ENCODE measurements at regions not wholly inside any gene's neighbourhood (a gene's known extent, or its start where the extent isn't known, plus 50 kb on each side); places are given as distances from the start of the nearest gene placed in this dataset.

- Histone ChIP-seq H3K27me3 (ENCODE audit: control insufficient read depth, insufficient read depth, low read length) (no peaks in the 10 kb centered on the region), H3K4me3 (ENCODE audit: low read length) (no peak overlapping the region), H3K36me3 (ENCODE audit: control insufficient read depth, insufficient read depth, low read length) (no peaks in the 10 kb centered on the region), H3K4me1 (ENCODE audit: control insufficient read depth, insufficient read depth, low read length) (peaks cover 12% of the 10 kb centered on the region), H3K27ac (ENCODE audit: low read length) (no peak overlapping the region), H3K9me3 (replicated peaks; ENCODE audit: control insufficient read depth, low read depth, low read length) (peaks cover 4% of the 10 kb centered on the region)
- WGBS (ENCODE audit: insufficient coverage) = no CpG with 5 or more reads among the region's 1 CpG
- peak; percentile 36 for DNase-seq
Observed at GRCh38 chr21:35179990-35180540, 131.0 kb upstream of the RUNX1 start.

GRCh38 chr21:35178827-35179226 is 129.7 kb upstream of the RUNX1 start:
- DNase-seq = peak; percentile 86
- H3K36me3 ChIP-seq (ENCODE audit: control insufficient read depth, insufficient read depth, low read length) = no peaks in the 10 kb centered on the region
- H3K27me3 ChIP-seq (ENCODE audit: control insufficient read depth, insufficient read depth, low read length) = no peaks in the 10 kb centered on the region
- H3K9me3 ChIP-seq (replicated peaks; ENCODE audit: control insufficient read depth, low read depth, low read length) = peaks cover 5% of the 10 kb centered on the region
- no peak overlapping the region for H3K4me3 ChIP-seq (ENCODE audit: low read length)
- WGBS (ENCODE audit: insufficient coverage) = 100% methylated on average over 1 of the region's 1 CpG
- peak overlapping the region; percentile 65 for H3K27ac ChIP-seq (ENCODE audit: low read length)
- peaks cover 12% of the 10 kb centered on the region for H3K4me1 ChIP-seq (ENCODE audit: control insufficient read depth, insufficient read depth, low read length)

GRCh38 chr21:35178098-35178497 is 129.0 kb upstream of the RUNX1 start:
- peaks cover 5% of the 10 kb centered on the region for H3K9me3 ChIP-seq (replicated peaks; ENCODE audit: control insufficient read depth, low read depth, low read length)
- no peak overlapping the region for H3K27ac ChIP-seq (ENCODE audit: low read length)
- H3K4me1 ChIP-seq (ENCODE audit: control insufficient read depth, insufficient read depth, low read length) = peaks cover 12% of the 10 kb centered on the region
- no peaks in the 10 kb centered on the region for H3K27me3 ChIP-seq (ENCODE audit: control insufficient read depth, insufficient read depth, low read length)
- H3K4me3 ChIP-seq (ENCODE audit: low read length) = no peak overlapping the region
- no peaks in the 10 kb centered on the region for H3K36me3 ChIP-seq (ENCODE audit: control insufficient read depth, insufficient read depth, low read length)
- WGBS (ENCODE audit: insufficient coverage) = no CpG with 5 or more reads among the region's 4 CpGs
- no peak for DNase-seq

- H3K9me3 ChIP-seq (replicated peaks; ENCODE audit: control insufficient read depth, low read depth, low read length) = peaks cover 5% of the 10 kb centered on the region
- H3K4me1 ChIP-seq (ENCODE audit: control insufficient read depth, insufficient read depth, low read length) = no peaks in the 10 kb centered on the region
- no peaks in the 10 kb centered on the region for H3K36me3 ChIP-seq (ENCODE audit: control insufficient read depth, insufficient read depth, low read length)
- no peaks in the 10 kb centered on the region for H3K27me3 ChIP-seq (ENCODE audit: control insufficient read depth, insufficient read depth, low read length)
- no peak for DNase-seq
- WGBS (ENCODE audit: insufficient coverage) = no CpG with 5 or more reads among the region's 2 CpGs
- H3K4me3 ChIP-seq (ENCODE audit: low read length) = no peak overlapping the region
- no peak overlapping the region for H3K27ac ChIP-seq (ENCODE audit: low read length)
Observed at GRCh38 chr21:35172231-35172630, 123.1 kb upstream of the RUNX1 start.

- 31% methylated on average over 3 of the region's 5 CpGs for WGBS (ENCODE audit: insufficient coverage)
- H3K4me1 ChIP-seq (ENCODE audit: control insufficient read depth, insufficient read depth, low read length) = no peaks in the 10 kb centered on the region
- no peak for DNase-seq
- no peaks in the 10 kb centered on the region for H3K27me3 ChIP-seq (ENCODE audit: control insufficient read depth, insufficient read depth, low read length)
- H3K36me3 ChIP-seq (ENCODE audit: control insufficient read depth, insufficient read depth, low read length) = no peaks in the 10 kb centered on the region
- H3K4me3 ChIP-seq (ENCODE audit: low read length) = no peak overlapping the region
- H3K27ac ChIP-seq (ENCODE audit: low read length) = no peak overlapping the region
- H3K9me3 ChIP-seq (replicated peaks; ENCODE audit: control insufficient read depth, low read depth, low read length) = peaks cover 5% of the 10 kb centered on the region
Observed at GRCh38 chr21:35171385-35171784, 122.3 kb upstream of the RUNX1 start.

- 92% methylated on average over 2 of the region's 4 CpGs for WGBS (ENCODE audit: insufficient coverage)
- peaks cover 5% of the 10 kb centered on the region for H3K9me3 ChIP-seq (replicated peaks; ENCODE audit: control insufficient read depth, low read depth, low read length)
- H3K27ac ChIP-seq (ENCODE audit: low read length) = no peak overlapping the region
- H3K27me3 ChIP-seq (ENCODE audit: control insufficient read depth, insufficient read depth, low read length) = no peaks in the 10 kb centered on the region
- H3K4me3 ChIP-seq (ENCODE audit: low read length) = no peak overlapping the region
- no peaks in the 10 kb centered on the region for H3K4me1 ChIP-seq (ENCODE audit: control insufficient read depth, insufficient read depth, low read length)
- no peak for DNase-seq
- no peaks in the 10 kb centered on the region for H3K36me3 ChIP-seq (ENCODE audit: control insufficient read depth, insufficient read depth, low read length)
Observed at GRCh38 chr21:35170818-35171217, 121.7 kb upstream of the RUNX1 start.

- no peak overlapping the region for H3K4me3 ChIP-seq (ENCODE audit: low read length)
- no CpG with 5 or more reads among the region's 1 CpG for WGBS (ENCODE audit: insufficient coverage)
- DNase-seq = no peak
- H3K9me3 ChIP-seq (replicated peaks; ENCODE audit: control insufficient read depth, low read depth, low read length) = peaks cover 3% of the 10 kb centered on the region
- H3K36me3 ChIP-seq (ENCODE audit: control insufficient read depth, insufficient read depth, low read length) = no peaks in the 10 kb centered on the region
- H3K27ac ChIP-seq (ENCODE audit: low read length) = no peak overlapping the region
- no peaks in the 10 kb centered on the region for H3K27me3 ChIP-seq (ENCODE audit: control insufficient read depth, insufficient read depth, low read length)
- H3K4me1 ChIP-seq (ENCODE audit: control insufficient read depth, insufficient read depth, low read length) = no peaks in the 10 kb centered on the region
Observed at GRCh38 chr21:35170244-35170643, 121.1 kb upstream of the RUNX1 start.

- H3K36me3 ChIP-seq (ENCODE audit: control insufficient read depth, insufficient read depth, low read length) = no peaks in the 10 kb centered on the region
- no peaks in the 10 kb centered on the region for H3K27me3 ChIP-seq (ENCODE audit: control insufficient read depth, insufficient read depth, low read length)
- no peak overlapping the region for H3K27ac ChIP-seq (ENCODE audit: low read length)
- H3K4me3 ChIP-seq (ENCODE audit: low read length) = no peak overlapping the region
- no CpG with 5 or more reads among the region's 1 CpG for WGBS (ENCODE audit: insufficient coverage)
- H3K9me3 ChIP-seq (replicated peaks; ENCODE audit: control insufficient read depth, low read depth, low read length) = peaks cover 3% of the 10 kb centered on the region
- no peak for DNase-seq
- H3K4me1 ChIP-seq (ENCODE audit: control insufficient read depth, insufficient read depth, low read length) = no peaks in the 10 kb centered on the region
Observed at GRCh38 chr21:35169574-35169973, 120.5 kb upstream of the RUNX1 start.

- Histone ChIP-seq H3K27ac (ENCODE audit: low read length) (no peak overlapping the region), H3K4me3 (ENCODE audit: low read length) (no peak overlapping the region), H3K4me1 (ENCODE audit: control insufficient read depth, insufficient read depth, low read length) (no peaks in the 10 kb centered on the region), H3K36me3 (ENCODE audit: control insufficient read depth, insufficient read depth, low read length) (no peaks in the 10 kb centered on the region), H3K9me3 (replicated peaks; ENCODE audit: control insufficient read depth, low read depth, low read length) (peaks cover 3% of the 10 kb centered on the region), H3K27me3 (ENCODE audit: control insufficient read depth, insufficient read depth, low read length) (no peaks in the 10 kb centered on the region)
- DNase-seq = no peak
- WGBS (ENCODE audit: insufficient coverage) = 54% methylated on average over 2 of the region's 4 CpGs
Observed at GRCh38 chr21:35168735-35169134, 119.6 kb upstream of the RUNX1 start.

- H3K27ac ChIP-seq (ENCODE audit: low read length) = no peak overlapping the region
- peaks cover 3% of the 10 kb centered on the region for H3K9me3 ChIP-seq (replicated peaks; ENCODE audit: control insufficient read depth, low read depth, low read length)
- WGBS (ENCODE audit: insufficient coverage) = 75% methylated on average over 1 of the region's 3 CpGs
- no peak for DNase-seq
- no peaks in the 10 kb centered on the region for H3K4me1 ChIP-seq (ENCODE audit: control insufficient read depth, insufficient read depth, low read length)
- no peak overlapping the region for H3K4me3 ChIP-seq (ENCODE audit: low read length)
- H3K36me3 ChIP-seq (ENCODE audit: control insufficient read depth, insufficient read depth, low read length) = no peaks in the 10 kb centered on the region
- no peaks in the 10 kb centered on the region for H3K27me3 ChIP-seq (ENCODE audit: control insufficient read depth, insufficient read depth, low read length)
Observed at GRCh38 chr21:35164971-35165483, 115.9 kb upstream of the RUNX1 start.

GRCh38 chr21:35164380-35164779 is 115.3 kb upstream of the RUNX1 start:
- H3K9me3 ChIP-seq (replicated peaks; ENCODE audit: control insufficient read depth, low read depth, low read length) = peaks cover 3% of the 10 kb centered on the region
- WGBS (ENCODE audit: insufficient coverage) = 100% methylated on average over 1 of the region's 4 CpGs
- H3K27ac ChIP-seq (ENCODE audit: low read length) = no peak overlapping the region
- DNase-seq = no peak
- no peak overlapping the region for H3K4me3 ChIP-seq (ENCODE audit: low read length)
- H3K4me1 ChIP-seq (ENCODE audit: control insufficient read depth, insufficient read depth, low read length) = no peaks in the 10 kb centered on the region
- H3K36me3 ChIP-seq (ENCODE audit: control insufficient read depth, insufficient read depth, low read length) = no peaks in the 10 kb centered on the region
- no peaks in the 10 kb centered on the region for H3K27me3 ChIP-seq (ENCODE audit: control insufficient read depth, insufficient read depth, low read length)
